T-helper 2 cell (primary cell): ENCODE measurements at regions not wholly inside any gene's neighbourhood (a gene's known extent, or its start where the extent isn't known, plus 50 kb on each side); places are given as distances from the start of the nearest gene placed in this dataset.
A peak's percentile ranks its signal among the peaks of the same experiment; 100 is the strongest.

Experiments used
- DNase-seq, 5 experiments: peaks; one replicate each; pipeline versions ENCODE4 v3.0.0 to v3.0.0-alpha.2; 2012 to 2022

DNA sequence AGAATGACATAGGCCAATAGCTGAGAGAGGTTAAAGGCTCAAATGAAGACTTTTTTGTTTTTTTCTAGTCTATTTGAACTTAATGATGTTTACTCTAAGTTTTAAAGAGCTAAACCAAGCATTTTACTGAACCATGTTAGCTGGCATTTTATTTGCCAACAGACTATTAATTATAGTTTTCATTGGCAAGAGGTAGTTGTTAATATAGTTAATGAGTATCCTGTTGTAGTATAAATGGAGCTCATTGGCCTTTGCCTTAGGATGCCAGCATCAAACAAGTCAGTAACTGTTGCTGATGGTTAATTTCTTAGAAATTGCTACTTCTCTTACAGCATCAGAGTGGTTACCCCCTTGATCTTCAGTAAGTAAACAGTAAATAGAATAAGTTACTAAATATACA, 339.0 kb upstream of the B3GALT2 start:
- no peak for DNase-seq

- no peak for DNase-seq
These were observed 338.2 kb upstream of the B3GALT2 start for GRCh38 chr1:193524616-193525015.

- no peak for DNase-seq
These were observed 337.6 kb upstream of the B3GALT2 start for GRCh38 chr1:193524021-193524420.

- no peak for DNase-seq
These were observed 334.1 kb upstream of the B3GALT2 start for GRCh38 chr1:193520472-193520871.

GRCh38 chr1:193519922-193520321, 333.5 kb upstream of the B3GALT2 start:
- DNase-seq, result no peak

DNA sequence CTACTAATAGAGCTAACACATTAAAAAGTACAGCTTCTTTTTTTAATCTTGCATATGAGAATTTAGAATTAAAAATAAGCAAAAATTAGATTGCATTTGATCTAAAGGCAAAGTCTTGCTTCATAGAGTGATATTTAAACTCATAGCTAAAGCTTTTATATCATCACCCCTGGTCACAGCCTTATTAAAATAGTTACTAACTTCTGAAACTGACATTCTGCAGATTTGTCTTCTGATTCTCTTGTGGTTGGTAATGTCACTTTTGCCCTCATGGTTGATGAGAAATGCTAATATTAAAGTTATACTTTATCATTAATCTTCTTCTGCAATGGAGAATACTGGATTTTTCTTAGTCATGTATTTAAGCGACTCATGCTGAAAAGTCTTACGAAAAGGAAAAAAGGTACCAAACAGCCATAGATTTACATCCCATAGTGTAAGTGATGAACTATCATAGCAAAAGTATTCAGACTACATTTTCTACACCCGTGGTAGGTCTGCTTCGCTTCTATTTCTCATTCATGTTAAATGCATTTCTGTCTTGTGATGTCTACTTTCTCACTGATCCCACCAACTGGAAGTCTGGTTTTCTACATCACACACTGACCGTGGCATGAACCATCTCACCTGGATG, 330.5 kb upstream of the B3GALT2 start:
- peak in 1 of 5 experiments; percentile 30 for DNase-seq

- no peak for DNase-seq
These were observed 328.0 kb upstream of the B3GALT2 start for GRCh38 chr1:193514397-193514796.

GRCh38 chr1:193513032-193513431, 326.6 kb upstream of the B3GALT2 start:
- DNase-seq, result no peak

GRCh38 chr1:193504920-193505319, 318.5 kb upstream of the B3GALT2 start:
- no peak for DNase-seq

- no peak for DNase-seq
These were observed 311.8 kb upstream of the B3GALT2 start for GRCh38 chr1:193498088-193498655.

GRCh38 chr1:193494368-193494767, 308.0 kb upstream of the B3GALT2 start:
- no peak for DNase-seq

DNA sequence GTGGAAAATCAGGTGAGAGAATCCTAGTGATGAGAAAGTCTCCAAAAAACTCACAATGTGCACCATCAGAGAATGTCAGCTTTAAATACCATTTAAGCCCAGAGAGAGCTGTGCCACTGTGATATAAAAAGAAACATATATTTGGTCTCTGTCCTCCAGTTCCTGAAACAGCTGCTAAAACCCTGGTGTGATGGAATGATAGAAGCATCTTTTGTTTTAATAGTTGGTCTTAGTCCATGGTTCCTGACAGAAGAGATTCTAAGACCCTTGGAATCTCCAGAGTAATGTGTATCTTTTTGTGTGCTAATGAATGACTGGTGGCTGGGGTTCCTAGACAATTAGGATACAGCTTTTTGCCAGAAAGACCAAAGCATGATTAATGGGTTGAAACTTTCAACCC, 302.8 kb upstream of the B3GALT2 start:
- DNase-seq, result no peak

DNA sequence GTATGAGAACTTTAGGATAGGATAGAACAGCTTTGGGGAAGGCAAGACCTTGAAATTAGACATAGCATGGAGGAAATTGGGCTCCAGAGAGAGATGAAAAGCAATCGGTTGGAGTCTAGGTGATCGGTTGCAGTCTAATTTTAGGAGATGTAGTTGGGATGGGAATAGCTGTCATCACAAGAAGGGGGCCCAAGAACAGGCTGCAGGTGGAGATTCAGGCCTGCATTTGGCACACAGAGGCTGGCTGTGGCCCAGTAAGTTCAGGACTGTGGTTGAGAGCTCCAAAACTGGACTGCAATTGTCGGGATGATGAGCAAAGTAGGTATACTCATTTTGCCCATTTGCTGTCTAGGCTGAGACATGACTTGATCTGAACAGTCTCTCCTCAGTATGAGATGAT, 301.3 kb upstream of the B3GALT2 start:
- DNase-seq, result no peak

- no peak for DNase-seq
These were observed 300.3 kb upstream of the B3GALT2 start for GRCh38 chr1:193486671-193487229.

DNA sequence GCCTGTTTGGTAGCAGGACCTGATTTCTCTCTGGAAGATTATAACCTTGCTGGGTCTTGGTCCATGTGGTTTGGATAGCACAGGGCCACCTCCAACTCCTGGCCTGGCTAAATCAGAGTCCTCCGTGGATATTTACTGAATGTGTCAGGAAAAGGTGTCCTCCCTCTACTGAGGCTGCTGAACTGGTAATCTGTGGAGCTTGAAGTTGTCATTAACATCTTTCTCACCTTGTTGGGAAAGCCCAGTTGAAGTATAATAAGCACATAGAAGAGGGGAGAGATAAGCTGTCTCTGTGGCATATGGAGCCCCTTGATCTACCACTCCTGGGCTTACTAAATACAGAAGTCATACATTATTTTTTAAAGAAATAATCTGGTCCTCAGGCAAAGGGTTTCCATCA, 294.3 kb upstream of the B3GALT2 start:
- no peak for DNase-seq

DNA sequence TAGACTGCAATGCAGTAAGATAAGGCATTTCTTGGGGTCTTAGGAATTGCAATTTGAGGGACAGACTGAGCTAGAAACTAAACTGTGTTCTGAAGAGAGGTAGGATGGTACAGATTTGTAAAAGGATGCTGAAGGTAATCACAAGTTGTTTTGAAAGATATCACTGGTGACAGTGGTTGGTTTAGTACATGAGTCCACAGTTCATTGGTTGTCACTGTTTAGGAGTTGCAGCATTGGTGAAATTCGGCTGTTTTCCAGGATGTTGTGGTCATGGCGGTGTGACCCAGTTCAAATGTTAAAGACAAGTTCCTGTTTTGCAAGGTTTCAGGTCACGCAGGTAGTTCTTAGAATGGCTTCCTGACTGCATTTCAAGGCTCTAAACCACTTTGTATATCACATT, 292.8 kb upstream of the B3GALT2 start:
- DNase-seq, result peak; percentile 8 to 99 (median 54)

- DNase-seq, result no peak
These were observed 290.3 kb upstream of the B3GALT2 start for GRCh38 chr1:193476748-193477147.

- no peak for DNase-seq
These were observed 287.5 kb upstream of the B3GALT2 start for GRCh38 chr1:193473932-193474331.

GRCh38 chr1:193472838-193473398, 286.5 kb upstream of the B3GALT2 start:
- no peak for DNase-seq

DNA sequence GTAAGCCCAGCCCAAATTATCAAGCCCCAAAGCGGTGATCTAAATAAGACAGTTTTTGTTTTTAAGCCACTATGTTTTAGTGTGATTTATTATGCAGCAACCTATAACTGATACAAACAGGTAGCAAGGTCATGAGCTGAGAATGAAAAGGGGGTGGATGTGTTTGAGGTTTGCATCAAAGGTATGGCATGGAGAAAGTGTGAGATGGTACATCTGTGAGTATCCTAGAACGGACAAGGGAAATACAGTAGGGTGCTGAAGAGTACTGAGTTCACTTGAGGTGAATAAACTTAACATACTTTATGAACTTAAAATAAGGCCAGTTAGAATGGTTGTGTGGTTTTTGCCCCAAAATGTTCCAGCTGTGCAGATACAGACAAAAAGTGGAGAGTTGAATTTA, 286.0 kb upstream of the B3GALT2 start:
- DNase-seq, result no peak

DNA sequence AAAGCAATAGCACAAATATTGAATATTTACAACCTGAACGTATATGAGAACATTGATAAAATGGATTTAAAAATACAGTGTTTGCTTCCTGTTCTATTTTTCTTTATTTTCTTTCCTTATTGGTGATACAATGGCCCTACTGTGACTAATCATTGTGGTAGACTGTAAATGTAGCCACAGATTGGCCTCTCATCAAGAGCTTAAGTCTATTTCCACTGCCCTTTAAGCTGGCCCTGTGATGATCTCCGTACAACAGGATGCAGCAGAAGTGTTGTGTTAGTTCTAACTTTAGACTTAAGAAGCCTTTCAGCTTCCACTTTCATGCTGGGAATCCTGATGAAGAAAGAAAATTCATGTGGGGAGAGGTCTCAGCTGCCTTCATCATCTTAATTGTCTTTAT, 285.6 kb upstream of the B3GALT2 start:
- no peak for DNase-seq

GRCh38 chr1:193463326-193463932, 277.0 kb upstream of the B3GALT2 start:
- no peak for DNase-seq

- peak in 1 of 5 experiments; percentile 62 for DNase-seq
These were observed 276.4 kb upstream of the B3GALT2 start for GRCh38 chr1:193462629-193463320.
